ENCODE measurements at regions not wholly inside any gene's neighbourhood (a gene's known extent, or its start where the extent isn't known, plus 50 kb on each side); places are given as distances from the start of the nearest gene placed in this dataset.

GRCh38 chr13:65937251-65937650, 1292.9 kb downstream of the PCDH9 start:
- TF ChIP-seq CTCF (IDR thresholded peaks at IDR 0.05) (no peak), POLR2AphosphoS5 (IDR thresholded peaks at IDR 0.05) (no peak), POLR2A (IDR thresholded peaks at IDR 0.05; ENCODE audit: low read depth) (no peak), EP300 (IDR thresholded peaks at IDR 0.05) (no peak)

All from esophagus muscularis mucosa (tissue), 4 donors.